SK-N-SH treated with all-trans-retinoic acid at 6 μM for 48 hours (cell line): ENCODE measurements at regions not wholly inside any gene's neighbourhood (a gene's known extent, or its start where the extent isn't known, plus 50 kb on each side); places are given as distances from the start of the nearest gene placed in this dataset.

Experiments
- ATAC-seq: fragments of 200-7000 bp; cut with Tn5 transposase; 3 replicates; pipeline ENCODE4 v1.9.1; 2020; ENCODE audit warnings: mild to moderate bottlenecking, moderate library complexity
- CSDC2 ChIP-seq: fragments of 250-450 bp; sonication (Bioruptor Pico); IDR thresholded peaks from 2 replicates; pipeline ENCODE4 v1.5.0; 2020; ENCODE audit warnings: mild to moderate bottlenecking, moderate library complexity
- CSRNP3 ChIP-seq: fragments of 250-450 bp; sonication (Bioruptor Pico); IDR thresholded peaks from 2 replicates; pipeline ENCODE4 v1.5.1; 2021; ENCODE audit warnings: mild to moderate bottlenecking, moderate library complexity
- ESRRG ChIP-seq: fragments of 250-450 bp; sonication (Bioruptor Pico); IDR thresholded peaks from 2 replicates; pipeline ENCODE4 v1.6.1; 2021; ENCODE audit warnings: mild to moderate bottlenecking
- GLIS3 ChIP-seq: fragments of 250-450 bp; sonication (Bioruptor Pico); IDR thresholded peaks from 2 replicates; pipeline ENCODE4 v1.5.0; 2020; ENCODE audit warnings: mild to moderate bottlenecking, moderate library complexity
- ISL1 ChIP-seq: fragments of 250-450 bp; sonication (Bioruptor Pico); IDR thresholded peaks from 2 replicates; pipeline ENCODE4 v2.1.2; 2022; ENCODE audit warnings: mild to moderate bottlenecking, moderate library complexity
- OSR1 ChIP-seq: fragments of 250-450 bp; sonication (Bioruptor Pico); IDR thresholded peaks from 2 replicates; pipeline ENCODE4 v1.8.0; 2022; ENCODE audit warnings: moderate library complexity, mild to moderate bottlenecking, inconsistent platforms
- POU6F1 ChIP-seq: fragments of 250-450 bp; sonication (Bioruptor Pico); IDR thresholded peaks from 2 replicates; pipeline ENCODE4 v1.8.0; 2021; ENCODE audit warnings: low read depth, mild to moderate bottlenecking, moderate library complexity, borderline replicate concordance
- PPARA ChIP-seq: fragments of 250-450 bp; sonication (Bioruptor Pico); IDR thresholded peaks from 2 replicates; pipeline ENCODE4 v1.5.0; 2020; ENCODE audit warnings: mild to moderate bottlenecking, borderline replicate concordance
- RARB ChIP-seq: fragments of 250-450 bp; sonication (Bioruptor Pico); IDR thresholded peaks from 2 replicates; pipeline ENCODE4 v1.8.0; 2021; ENCODE audit warnings: mild to moderate bottlenecking, moderate library complexity
- TCF4 ChIP-seq: fragments of 250-450 bp; sonication (Bioruptor Pico); IDR thresholded peaks from 2 replicates; pipeline ENCODE4 v1.8.0; 2021; ENCODE audit warnings: mild to moderate bottlenecking, moderate library complexity, borderline replicate concordance
- TOX ChIP-seq: fragments of 250-450 bp; sonication (Bioruptor Pico); IDR thresholded peaks from 2 replicates; pipeline ENCODE4 v1.8.0; 2021; ENCODE audit warnings: mild to moderate bottlenecking, moderate library complexity, borderline replicate concordance
- TSHZ2 ChIP-seq: fragments of 250-450 bp; sonication (Bioruptor Pico); IDR thresholded peaks from 2 replicates; pipeline ENCODE4 v1.5.0; 2020; ENCODE audit warnings: mild to moderate bottlenecking, moderate library complexity
- ZC3H10 ChIP-seq: fragments of 250-450 bp; sonication (Bioruptor Pico); IDR thresholded peaks from 2 replicates; pipeline ENCODE4 v1.5.1; 2021; ENCODE audit warnings: mild to moderate bottlenecking, moderate library complexity
- ZFP3 ChIP-seq: fragments of 250-450 bp; sonication (Bioruptor Pico); IDR thresholded peaks from 2 replicates; pipeline ENCODE4 v1.5.0; 2020; ENCODE audit warnings: mild to moderate bottlenecking, moderate library complexity
- ZFP30 ChIP-seq: fragments of 450-650 bp; formaldehyde crosslinking; IDR thresholded peaks from 2 replicates; pipeline ENCODE4 v1.5.0; 2022; ENCODE audit warnings: mild to moderate bottlenecking, moderate library complexity
- ZNF565 ChIP-seq: fragments of 450-650 bp; formaldehyde crosslinking; conservative IDR thresholded peaks from 2 replicates; pipeline ENCODE4 v1.5.0; 2020; ENCODE audit warnings: low read depth, mild to moderate bottlenecking, moderate library complexity
- ZNF70 ChIP-seq: fragments of 450-650 bp; formaldehyde crosslinking; IDR thresholded peaks from 2 replicates; pipeline ENCODE4 v1.5.0; 2020; ENCODE audit warnings: mild to moderate bottlenecking, moderate library complexity
- ZNF8 ChIP-seq: fragments of 450-650 bp; formaldehyde crosslinking; IDR thresholded peaks from 2 replicates; pipeline ENCODE4 v1.5.0; 2020; ENCODE audit warnings: mild to moderate bottlenecking, moderate library complexity
- TF ChIP-seq, protein P1 (sequence below): fragments of 250-450 bp; sonication (Bioruptor Pico); IDR thresholded peaks from 2 replicates; pipeline ENCODE4 v1.5.1; 2020; ENCODE audit warnings: low read depth, mild to moderate bottlenecking, moderate library complexity
- TF ChIP-seq, protein P2 (sequence below): fragments of 250-450 bp; sonication (Bioruptor Pico); IDR thresholded peaks from 2 replicates; pipeline ENCODE4 v1.8.0; 2020; ENCODE audit warnings: mild to moderate bottlenecking, moderate library complexity, borderline replicate concordance

DNA sequence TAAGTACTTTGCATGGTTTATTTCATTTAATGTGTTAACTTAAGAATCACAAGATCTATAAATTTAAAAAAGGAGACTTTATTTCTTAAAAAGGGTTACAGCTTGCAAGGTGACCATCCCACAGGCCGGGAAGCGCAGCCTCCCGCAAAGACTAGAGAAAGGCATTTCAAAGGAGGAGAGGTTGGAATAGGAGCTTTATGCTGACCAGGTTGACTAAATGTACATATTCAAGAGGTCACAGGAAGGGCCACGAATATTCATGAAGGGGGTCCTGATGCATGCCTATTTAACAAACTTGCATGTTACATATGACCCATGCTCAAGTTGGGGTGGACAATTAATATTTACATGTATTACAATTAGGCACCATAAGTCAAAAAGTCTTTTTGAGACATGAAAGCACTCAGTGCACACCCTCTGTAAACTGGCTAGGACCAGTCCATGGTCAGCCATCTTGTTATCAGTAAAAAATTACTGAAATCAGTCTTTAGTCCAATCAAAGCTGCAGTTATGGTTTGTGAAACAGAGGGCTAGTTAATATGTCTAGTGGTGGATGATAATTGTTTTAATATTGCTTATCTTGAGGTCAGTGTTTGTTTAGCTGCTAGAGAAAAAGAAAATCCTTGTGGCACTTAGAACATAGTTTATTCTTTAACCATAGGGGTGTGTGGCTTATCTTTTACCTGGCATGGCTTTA is 169.3 kb downstream of the KCNE4 start:
- TF ChIP-seq CSRNP3 (no peak), ZC3H10 (CRISPR knock-in tag) (no peak), TOX (no peak), PPARA (CRISPR knock-in tag) (no peak), ZNF70 (CRISPR knock-in tag) (no peak), ZNF8 (no peak)
- TF ChIP-seq, protein P1, sequence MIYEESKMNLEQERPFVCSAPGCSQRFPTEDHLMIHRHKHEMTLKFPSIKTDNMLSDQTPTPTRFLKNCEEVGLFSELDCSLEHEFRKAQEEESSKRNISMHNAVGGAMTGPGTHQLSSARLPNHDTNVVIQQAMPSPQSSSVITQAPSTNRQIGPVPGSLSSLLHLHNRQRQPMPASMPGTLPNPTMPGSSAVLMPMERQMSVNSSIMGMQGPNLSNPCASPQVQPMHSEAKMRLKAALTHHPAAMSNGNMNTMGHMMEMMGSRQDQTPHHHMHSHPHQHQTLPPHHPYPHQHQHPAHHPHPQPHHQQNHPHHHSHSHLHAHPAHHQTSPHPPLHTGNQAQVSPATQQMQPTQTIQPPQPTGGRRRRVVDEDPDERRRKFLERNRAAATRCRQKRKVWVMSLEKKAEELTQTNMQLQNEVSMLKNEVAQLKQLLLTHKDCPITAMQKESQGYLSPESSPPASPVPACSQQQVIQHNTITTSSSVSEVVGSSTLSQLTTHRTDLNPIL, result no peak
- ATAC-seq, result no peak

DNA sequence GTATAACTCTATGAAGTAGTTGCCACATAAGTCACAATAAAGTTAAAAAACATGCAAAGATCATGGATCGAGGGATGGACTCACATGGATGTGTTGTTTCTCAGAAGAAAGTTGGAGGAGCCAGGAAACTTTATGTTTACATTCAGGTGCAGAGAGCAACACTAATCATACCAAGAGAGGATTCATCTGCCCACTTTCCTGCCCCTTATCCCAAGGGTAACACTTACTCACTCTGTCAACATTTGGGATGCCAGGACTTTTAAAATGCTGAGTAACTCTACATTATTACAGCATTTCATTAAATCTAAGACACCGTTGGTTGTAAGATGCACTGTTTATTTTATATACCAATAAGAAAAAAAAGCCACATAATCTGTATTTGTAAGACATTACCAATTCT is 170.4 kb downstream of the KCNE4 start:
- ATAC-seq, result no peak

DNA sequence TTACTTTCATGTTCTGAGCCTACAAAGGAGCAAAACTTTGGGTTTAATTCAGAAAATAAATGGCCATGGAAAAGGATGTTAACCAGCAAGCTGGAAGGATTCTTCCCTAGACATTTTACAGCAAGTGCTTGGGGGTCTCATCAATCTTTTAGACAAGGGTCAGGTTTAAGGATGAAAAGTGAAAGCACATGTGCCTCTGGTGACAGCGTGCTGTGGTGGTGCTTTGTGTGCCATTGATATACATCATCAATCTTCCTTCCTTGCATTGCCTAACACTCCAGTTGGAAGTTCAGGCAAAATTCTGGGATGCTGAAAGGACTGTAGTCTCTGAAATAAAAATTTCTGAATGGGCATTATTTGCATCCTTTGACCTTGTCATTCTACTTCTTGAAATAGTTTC is 171.2 kb downstream of the KCNE4 start:
- ATAC-seq, result no peak
- no peak for TF ChIP-seq CSDC2 (CRISPR knock-in tag)
- TF ChIP-seq, protein P2, sequence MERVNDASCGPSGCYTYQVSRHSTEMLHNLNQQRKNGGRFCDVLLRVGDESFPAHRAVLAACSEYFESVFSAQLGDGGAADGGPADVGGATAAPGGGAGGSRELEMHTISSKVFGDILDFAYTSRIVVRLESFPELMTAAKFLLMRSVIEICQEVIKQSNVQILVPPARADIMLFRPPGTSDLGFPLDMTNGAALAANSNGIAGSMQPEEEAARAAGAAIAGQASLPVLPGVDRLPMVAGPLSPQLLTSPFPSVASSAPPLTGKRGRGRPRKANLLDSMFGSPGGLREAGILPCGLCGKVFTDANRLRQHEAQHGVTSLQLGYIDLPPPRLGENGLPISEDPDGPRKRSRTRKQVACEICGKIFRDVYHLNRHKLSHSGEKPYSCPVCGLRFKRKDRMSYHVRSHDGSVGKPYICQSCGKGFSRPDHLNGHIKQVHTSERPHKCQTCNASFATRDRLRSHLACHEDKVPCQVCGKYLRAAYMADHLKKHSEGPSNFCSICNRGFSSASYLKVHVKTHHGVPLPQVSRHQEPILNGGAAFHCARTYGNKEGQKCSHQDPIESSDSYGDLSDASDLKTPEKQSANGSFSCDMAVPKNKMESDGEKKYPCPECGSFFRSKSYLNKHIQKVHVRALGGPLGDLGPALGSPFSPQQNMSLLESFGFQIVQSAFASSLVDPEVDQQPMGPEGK (CRISPR knock-in tag), result no peak
- TF ChIP-seq ZNF8, result no peak
- TF ChIP-seq ZNF70 (CRISPR knock-in tag), result no peak
- TF ChIP-seq TSHZ2 (CRISPR knock-in tag), result no peak
- no peak for TF ChIP-seq ZFP3 (CRISPR knock-in tag)
- TF ChIP-seq ISL1, result no peak
- TF ChIP-seq TCF4 (CRISPR knock-in tag), result no peak
- no peak for TF ChIP-seq TOX
- TF ChIP-seq ZNF565, result no peak
- no peak for TF ChIP-seq GLIS3 (CRISPR knock-in tag)
- TF ChIP-seq POU6F1, result no peak
- TF ChIP-seq CSRNP3, result no peak
- TF ChIP-seq, protein P1, result no peak
- TF ChIP-seq ZC3H10 (CRISPR knock-in tag), result no peak
- no peak for TF ChIP-seq RARB (CRISPR knock-in tag)
- TF ChIP-seq OSR1, result no peak
- no peak for TF ChIP-seq ZFP30 (CRISPR knock-in tag)

More for the DNA sequence above, 170.4 kb downstream of the KCNE4 start:
- TF ChIP-seq GLIS3 (CRISPR knock-in tag) (no peak), RARB (CRISPR knock-in tag) (no peak), ISL1 (no peak), ZFP3 (CRISPR knock-in tag) (no peak), OSR1 (no peak), ZNF70 (CRISPR knock-in tag) (no peak), ESRRG (CRISPR knock-in tag) (no peak)
